AG09319 (cell line): ENCODE measurements at regions not wholly inside any gene's neighbourhood (a gene's known extent, or its start where the extent isn't known, plus 50 kb on each side); places are given as distances from the start of the nearest gene placed in this dataset.

Source experiments
- DNase-seq: peaks from one replicate; pipeline ENCODE4 v3.0.0-alpha.2; 2010; ENCODE audit warnings: low read depth; ENCODE audit errors: extremely low read depth
- CTCF ChIP-seq: IDR thresholded peaks from 2 replicates; pipeline ENCODE4 v1.5.1; 2011; ENCODE audit warnings: low read depth, mild to moderate bottlenecking, inconsistent platforms, low read length, moderate library complexity

- no peak for TF ChIP-seq CTCF
- DNase-seq = no peak
Measured at GRCh38 chr13:78960881-78961280, 301.9 kb upstream of the OBI1 start.

DNA sequence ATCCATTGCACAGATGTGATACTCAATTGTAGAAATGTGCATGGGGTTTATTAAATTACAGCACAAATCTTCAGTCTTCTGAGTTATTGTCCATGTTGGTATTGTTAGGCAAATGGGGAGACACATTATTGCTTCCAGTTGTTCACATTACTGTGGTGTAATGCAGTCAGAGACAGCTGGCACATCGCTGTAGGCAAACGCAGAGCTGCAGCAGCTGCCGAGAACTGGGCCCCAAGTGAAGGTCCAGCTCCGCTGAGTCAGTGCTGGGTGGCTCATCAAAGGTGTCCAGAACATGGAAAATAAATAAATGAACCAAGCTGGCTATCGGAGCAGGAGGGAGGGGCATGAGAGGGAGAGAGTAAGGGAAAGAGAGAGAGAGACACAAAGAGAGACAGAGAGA, 299.1 kb upstream of the OBI1 start:
- no peak for TF ChIP-seq CTCF
- DNase-seq = no peak

DNA sequence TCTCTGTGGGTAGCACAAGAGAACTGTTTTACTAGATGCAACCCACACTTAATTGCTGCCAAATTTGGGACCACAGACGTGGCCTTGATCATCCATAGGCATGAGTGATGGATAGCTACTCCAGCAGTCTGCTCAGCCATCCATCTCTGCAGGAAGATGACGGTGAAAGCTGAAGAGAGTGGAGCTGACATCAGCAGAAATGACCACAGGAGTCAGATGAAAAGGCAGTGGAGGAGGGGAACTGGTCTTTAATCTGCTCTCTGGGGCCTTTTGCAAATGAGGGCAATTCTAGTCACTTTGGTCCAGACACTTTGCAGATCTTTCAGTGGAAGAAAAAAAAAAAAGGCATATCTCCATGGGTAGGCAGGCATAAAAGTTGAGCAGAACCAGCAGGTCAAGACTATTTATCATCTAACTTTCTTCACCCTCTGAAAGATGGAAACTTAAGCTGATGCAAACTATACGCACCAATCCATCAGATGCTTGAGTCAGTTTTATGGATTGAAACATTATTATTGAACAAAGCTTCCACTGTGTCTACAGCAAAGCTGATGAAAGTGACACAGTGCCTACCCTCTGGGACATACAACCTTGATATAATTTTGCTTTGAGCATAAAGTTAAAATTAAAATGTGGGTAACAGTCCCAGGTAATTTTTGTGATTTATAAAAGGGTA, 281.6 kb upstream of the OBI1 start:
- TF ChIP-seq CTCF = no peak
- DNase-seq = no peak

GRCh38 chr13:78934336-78934735, 275.4 kb upstream of the OBI1 start:
- no peak for DNase-seq
- no peak for TF ChIP-seq CTCF

DNA sequence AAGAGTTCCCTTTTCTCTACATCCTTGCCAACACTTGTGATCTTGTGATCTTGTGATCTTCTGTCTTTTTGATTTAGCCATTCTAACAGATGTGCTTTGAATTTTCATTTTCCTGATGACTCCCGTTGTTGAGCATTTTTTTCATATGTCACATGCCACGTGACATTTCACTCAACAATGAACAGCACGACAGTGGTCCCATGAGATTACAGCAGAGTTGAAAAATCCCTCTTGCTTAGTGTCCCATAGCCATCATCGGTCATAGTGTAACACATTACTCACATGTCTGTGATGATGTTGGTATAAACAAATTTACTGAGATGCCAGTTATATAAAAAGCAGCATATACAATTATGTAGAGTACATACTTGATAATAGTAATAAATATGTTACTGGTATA, 256.1 kb upstream of the OBI1 start:
- no peak for TF ChIP-seq CTCF
- no peak for DNase-seq

GRCh38 chr13:78913656-78914055, 254.7 kb upstream of the OBI1 start:
- no peak for TF ChIP-seq CTCF
- DNase-seq = no peak

- DNase-seq = no peak
- no peak for TF ChIP-seq CTCF
Measured at GRCh38 chr13:78910147-78910546, 251.2 kb upstream of the OBI1 start.
